ENCODE measurements at regions not wholly inside any gene's neighbourhood (a gene's known extent, or its start where the extent isn't known, plus 50 kb on each side); places are given as distances from the start of the nearest gene placed in this dataset.

- no peak for DNase-seq (ENCODE audit: low read depth, low spot score)
- in situ Hi-C loops (cut with HindIII; ENCODE audit: low sequenced_read_pairs), result no loop called here
- no peak for TF ChIP-seq CTCF (IDR thresholded peaks at IDR 0.05; ENCODE audit: low read depth, low read length)
- no peak overlapping the region for H3K4me3 ChIP-seq (ENCODE audit: low read depth, low read length)
Observed at GRCh38 chr2:126494593-126494992, 161.4 kb upstream of the GYPC start.

- in situ Hi-C loops (cut with HindIII; ENCODE audit: low sequenced_read_pairs), result no loop called here
- no peak for TF ChIP-seq CTCF (IDR thresholded peaks at IDR 0.05; ENCODE audit: low read depth, low read length)
- no peak for DNase-seq (ENCODE audit: low read depth, low spot score)
- H3K4me3 ChIP-seq (ENCODE audit: low read depth, low read length), result no peak overlapping the region
Observed at GRCh38 chr2:126495189-126495588, 160.8 kb upstream of the GYPC start.

- DNase-seq (ENCODE audit: low read depth, low spot score), result no peak
- in situ Hi-C loops (cut with HindIII; ENCODE audit: low sequenced_read_pairs), result no loop called here
- TF ChIP-seq CTCF (IDR thresholded peaks at IDR 0.05; ENCODE audit: low read depth, low read length), result no peak
- no peak overlapping the region for H3K4me3 ChIP-seq (ENCODE audit: low read depth, low read length)
Observed at GRCh38 chr2:126496493-126496892, 159.5 kb upstream of the GYPC start.

GRCh38 chr2:126503476-126503875 is 152.5 kb upstream of the GYPC start:
- H3K4me3 ChIP-seq (ENCODE audit: low read depth, low read length), result no peak overlapping the region
- TF ChIP-seq CTCF (IDR thresholded peaks at IDR 0.05; ENCODE audit: low read depth, low read length), result no peak
- DNase-seq (ENCODE audit: low read depth, low spot score), result no peak
- in situ Hi-C loops (cut with HindIII; ENCODE audit: low sequenced_read_pairs), result no loop called here

- H3K4me3 ChIP-seq (ENCODE audit: low read depth, low read length), result no peak overlapping the region
- TF ChIP-seq CTCF (IDR thresholded peaks at IDR 0.05; ENCODE audit: low read depth, low read length), result no peak
- in situ Hi-C loops (cut with HindIII; ENCODE audit: low sequenced_read_pairs), result no loop called here
- DNase-seq (ENCODE audit: low read depth, low spot score), result no peak
Observed at GRCh38 chr2:126504949-126505348, 151.0 kb upstream of the GYPC start.

GRCh38 chr2:126506786-126507185 is 149.2 kb upstream of the GYPC start:
- H3K4me3 ChIP-seq (ENCODE audit: low read depth, low read length), result no peak overlapping the region
- in situ Hi-C loops (cut with HindIII; ENCODE audit: low sequenced_read_pairs), result no loop called here
- DNase-seq (ENCODE audit: low read depth, low spot score), result no peak
- no peak for TF ChIP-seq CTCF (IDR thresholded peaks at IDR 0.05; ENCODE audit: low read depth, low read length)

- DNase-seq (ENCODE audit: low read depth, low spot score), result no peak
- no peak overlapping the region for H3K4me3 ChIP-seq (ENCODE audit: low read depth, low read length)
- in situ Hi-C loops (cut with HindIII; ENCODE audit: low sequenced_read_pairs), result no loop called here
- TF ChIP-seq CTCF (IDR thresholded peaks at IDR 0.05; ENCODE audit: low read depth, low read length), result no peak
Observed at GRCh38 chr2:126507425-126507911, 148.5 kb upstream of the GYPC start.

Measured in astrocyte of the spinal cord (primary cell).